PC-9 (cell line): ENCODE measurements at regions not wholly inside any gene's neighbourhood (a gene's known extent, or its start where the extent isn't known, plus 50 kb on each side); places are given as distances from the start of the nearest gene placed in this dataset.

ENCODE experiments used
- EZH2 ChIP-seq: fragments of 200-600 bp; sonication (generic); IDR thresholded peaks from 2 replicates; pipeline ENCODE4 v1.8.0; 2017; ENCODE audit warnings: antibody characterized with exemption, low read depth
- TF ChIP-seq, protein P1 (sequence below): fragments of 200-600 bp; sonication (generic); conservative IDR thresholded peaks from 2 replicates; pipeline ENCODE4 v1.6.1; 2017; ENCODE audit warnings: mixed run types, antibody characterized with exemption, mild to moderate bottlenecking, moderate library complexity

DNA sequence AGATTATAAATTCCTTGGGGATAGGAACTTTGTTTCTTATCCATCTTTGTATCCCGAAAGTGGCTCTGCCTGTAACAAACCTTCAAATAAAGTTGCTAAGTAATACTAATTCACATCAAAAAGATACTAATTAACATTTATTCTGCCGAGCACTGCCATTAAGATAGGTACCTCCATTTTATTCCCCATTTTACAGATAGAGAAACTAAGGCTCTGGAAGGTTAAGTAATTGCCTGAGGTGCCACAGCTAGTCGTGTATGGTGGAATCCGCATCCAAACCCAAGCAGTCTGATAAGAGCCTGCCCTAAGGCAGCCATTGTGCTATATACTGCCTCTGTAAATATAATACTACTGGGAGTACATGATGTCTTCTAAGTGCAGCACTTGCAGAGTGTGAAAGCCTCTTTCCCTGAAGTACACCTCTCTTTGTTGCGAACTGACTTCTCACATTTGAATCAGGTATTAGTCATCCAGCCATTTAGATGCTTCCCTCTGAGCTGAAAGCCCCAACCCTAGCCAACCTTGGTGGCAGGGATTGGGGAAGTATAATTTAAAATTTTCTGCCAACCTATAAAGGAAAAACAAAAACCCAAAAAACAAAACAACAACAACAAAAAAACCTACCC, 78.5 kb upstream of the CHD2 start:
- TF ChIP-seq, protein P1, sequence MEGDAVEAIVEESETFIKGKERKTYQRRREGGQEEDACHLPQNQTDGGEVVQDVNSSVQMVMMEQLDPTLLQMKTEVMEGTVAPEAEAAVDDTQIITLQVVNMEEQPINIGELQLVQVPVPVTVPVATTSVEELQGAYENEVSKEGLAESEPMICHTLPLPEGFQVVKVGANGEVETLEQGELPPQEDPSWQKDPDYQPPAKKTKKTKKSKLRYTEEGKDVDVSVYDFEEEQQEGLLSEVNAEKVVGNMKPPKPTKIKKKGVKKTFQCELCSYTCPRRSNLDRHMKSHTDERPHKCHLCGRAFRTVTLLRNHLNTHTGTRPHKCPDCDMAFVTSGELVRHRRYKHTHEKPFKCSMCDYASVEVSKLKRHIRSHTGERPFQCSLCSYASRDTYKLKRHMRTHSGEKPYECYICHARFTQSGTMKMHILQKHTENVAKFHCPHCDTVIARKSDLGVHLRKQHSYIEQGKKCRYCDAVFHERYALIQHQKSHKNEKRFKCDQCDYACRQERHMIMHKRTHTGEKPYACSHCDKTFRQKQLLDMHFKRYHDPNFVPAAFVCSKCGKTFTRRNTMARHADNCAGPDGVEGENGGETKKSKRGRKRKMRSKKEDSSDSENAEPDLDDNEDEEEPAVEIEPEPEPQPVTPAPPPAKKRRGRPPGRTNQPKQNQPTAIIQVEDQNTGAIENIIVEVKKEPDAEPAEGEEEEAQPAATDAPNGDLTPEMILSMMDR = no peak
- no peak for TF ChIP-seq EZH2
